CD4-positive, alpha-beta memory T cell (primary cell): ENCODE measurements at regions not wholly inside any gene's neighbourhood (a gene's known extent, or its start where the extent isn't known, plus 50 kb on each side); places are given as distances from the start of the nearest gene placed in this dataset.
"Not testable (repeated sequence)": the region's sequence is repeated elsewhere in the genome, so short reads cannot be mapped to it uniquely, and the experiment has no call there.

Experiments used
- CTCF ChIA-PET: fragments of 350-600 bp; sonication (Branson Sonifier 250); formaldehyde crosslinking; loops from one replicate; lab custom pipeline; 2021; ENCODE audit warnings: inconsistent platforms; ENCODE audit not compliant: partially characterized antibody; lab: Charles Lee
- POLR2A ChIA-PET: fragments of 350-600 bp; sonication (Branson Sonifier 250); formaldehyde crosslinking; loops from one replicate; lab custom pipeline; 2021; ENCODE audit not compliant: partially characterized antibody; lab: Charles Lee
- DNase-seq, 5 donors: peaks; one replicate each; pipeline versions ENCODE4 v3.0.0 to v3.0.0-alpha.2; 2020 to 2022; ENCODE audit warnings: mixed read lengths in 1 of 5
- H3K27ac ChIP-seq: one replicate; pipeline ENCODE4 v1.7.0; 2013; ENCODE audit warnings: low read depth, low read length
- H3K27me3 ChIP-seq: 2 replicates; pipeline ENCODE4 v1.7.0; 2013; ENCODE audit warnings: mild to moderate bottlenecking, low read length, moderate library complexity; ENCODE audit not compliant: insufficient read depth
- H3K36me3 ChIP-seq: 2 replicates; pipeline ENCODE4 v1.7.0; 2013; ENCODE audit warnings: mild to moderate bottlenecking, low read length, moderate library complexity; ENCODE audit not compliant: insufficient read depth
- H3K4me1 ChIP-seq: 2 replicates; pipeline ENCODE4 v1.7.0; 2013; ENCODE audit warnings: mild to moderate bottlenecking, low read length, moderate library complexity; ENCODE audit not compliant: insufficient read depth
- H3K4me3 ChIP-seq, 2 donors: one replicate each; pipeline ENCODE4 v1.7.0; 2013; ENCODE audit warnings: low read length in 2 of 2, mild to moderate bottlenecking in 1 of 2
- H3K9me3 ChIP-seq, 2 donors: one replicate each; pipeline ENCODE4 v1.7.0; 2013; ENCODE audit warnings: low read length in 2 of 2, control low read depth in 1 of 2; ENCODE audit not compliant: control insufficient read depth in 1 of 2
- H3K27ac Mint-ChIP-seq, 7 donors: one replicate each; pipeline ENCODE4 v1.8.0; 2020 to 2021; ENCODE audit warnings: mixed read lengths in 7 of 7, mild to moderate bottlenecking in 6 of 7, inconsistent platforms in 3 of 7, moderate library complexity in 3 of 7
- H3K27me3 Mint-ChIP-seq, 2 donors: one replicate each; pipeline ENCODE4 v1.8.0; 2020 to 2021; ENCODE audit warnings: mixed read lengths in 2 of 2
- H3K36me3 Mint-ChIP-seq, 2 donors: one replicate each; pipeline ENCODE4 v1.8.0; 2020 to 2021; ENCODE audit warnings: mixed read lengths in 2 of 2, inconsistent platforms in 1 of 2, mild to moderate bottlenecking in 1 of 2
- H3K4me1 Mint-ChIP-seq, 4 donors: one replicate each; pipeline ENCODE4 v1.8.0; 2020 to 2021; ENCODE audit warnings: mixed read lengths in 4 of 4, mild to moderate bottlenecking in 1 of 4
- H3K4me3 Mint-ChIP-seq, 8 donors: one replicate each; pipeline ENCODE4 v1.8.0; 2020 to 2021; ENCODE audit warnings: mixed read lengths in 8 of 8, mild to moderate bottlenecking in 7 of 8, moderate library complexity in 6 of 8, inconsistent platforms in 3 of 8
- H3K9me3 Mint-ChIP-seq, 8 donors: one replicate each; pipeline ENCODE4 v1.8.0; 2020 to 2021; ENCODE audit warnings: mixed read lengths in 8 of 8, mild to moderate bottlenecking in 5 of 8, inconsistent platforms in 3 of 8, moderate library complexity in 1 of 8
- intact Hi-C: fragments of 100-400 bp; cut with micrococcal nuclease; formaldehyde crosslinking; loops from one replicate; pipeline ENCODE4 v1.15.1; 2023

DNA sequence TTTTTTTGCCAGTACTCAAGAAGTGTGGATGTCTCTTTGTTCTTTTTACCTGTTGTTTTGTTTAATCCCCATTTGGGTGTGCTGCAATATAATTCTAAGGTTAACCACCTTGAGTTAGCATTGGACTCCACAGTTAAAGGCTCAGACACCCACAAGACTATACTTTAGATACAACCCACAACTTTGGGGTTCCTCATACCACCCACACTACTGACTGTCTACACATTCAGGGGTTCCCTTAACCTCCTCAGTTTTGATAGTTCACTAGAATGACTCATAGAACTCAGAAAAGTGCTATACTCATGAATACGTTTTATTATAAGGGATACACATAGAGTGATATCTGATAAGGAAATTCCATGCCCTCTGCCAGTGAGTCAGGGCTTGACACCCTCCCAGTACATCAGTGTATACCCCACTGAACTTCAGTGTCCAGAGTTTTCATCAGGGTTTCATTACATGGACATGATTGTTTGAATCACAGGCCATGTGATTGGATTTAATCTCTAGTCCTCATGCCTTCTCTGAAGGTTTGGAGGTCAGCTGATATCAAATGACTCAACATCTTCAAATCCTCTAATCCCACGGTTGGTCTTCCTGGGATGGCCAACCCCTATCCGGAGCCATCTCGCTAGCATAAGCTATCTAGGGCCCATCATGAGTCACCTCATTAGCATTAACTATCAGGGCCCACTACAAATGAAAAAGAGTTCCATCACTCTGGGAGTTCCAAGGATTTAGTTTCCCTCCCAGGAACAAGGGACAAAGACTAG is 357.7 kb upstream of the EMCN start:
- Mint-ChIP-seq H3K27ac (no peak overlapping the region), H3K36me3 (no peaks in the 10 kb centered on the region), H3K27me3 (no peaks in the 10 kb centered on the region), H3K9me3 (peaks cover 0 to 1% (median 0%) of the 10 kb centered on the region in 8 donors), H3K4me3 (no peak overlapping the region), H3K4me1 (no peaks in the 10 kb centered on the region)
- H3K36me3 ChIP-seq = no peaks in the 10 kb centered on the region
- intact Hi-C loops = no loop called here
- H3K4me3 ChIP-seq = no peak overlapping the region
- no peak for DNase-seq
- ChIA-PET POLR2A (no interaction called here), CTCF (no interaction called here)
- no peaks in the 10 kb centered on the region for H3K9me3 ChIP-seq
- no peaks in the 10 kb centered on the region for H3K27me3 ChIP-seq
- H3K27ac ChIP-seq = no peak overlapping the region
- no peaks in the 10 kb centered on the region for H3K4me1 ChIP-seq

DNA sequence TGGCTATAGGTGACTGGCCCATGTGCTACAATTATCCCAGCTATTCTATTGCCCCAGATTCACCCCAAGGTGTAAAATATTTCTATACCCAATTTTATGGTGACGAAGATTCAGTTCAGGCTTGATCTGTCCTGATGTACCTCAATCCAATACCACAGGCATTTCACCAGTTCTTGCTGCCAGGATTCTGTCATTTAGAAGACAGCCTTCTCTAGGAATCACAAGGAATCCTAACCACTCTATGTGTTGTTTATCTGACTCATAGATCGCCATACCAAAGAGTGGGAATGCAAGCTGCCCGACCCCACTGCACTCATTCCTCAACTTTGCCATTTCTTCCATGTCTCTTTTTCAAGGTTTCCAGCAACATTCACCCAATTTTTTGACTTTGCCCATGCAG is 355.0 kb upstream of the EMCN start:
- H3K4me1 ChIP-seq = no peaks in the 10 kb centered on the region
- no peak overlapping the region for H3K4me3 Mint-ChIP-seq
- H3K27me3 ChIP-seq = no peaks in the 10 kb centered on the region
- H3K4me1 Mint-ChIP-seq = no peaks in the 10 kb centered on the region
- ChIA-PET POLR2A (no interaction called here), CTCF (no interaction called here)
- no peaks in the 10 kb centered on the region for H3K9me3 ChIP-seq
- intact Hi-C loops = no loop called here
- no peaks in the 10 kb centered on the region for H3K27me3 Mint-ChIP-seq
- H3K27ac Mint-ChIP-seq = no peak overlapping the region
- no peak overlapping the region for H3K4me3 ChIP-seq
- H3K27ac ChIP-seq = no peak overlapping the region
- H3K36me3 Mint-ChIP-seq = no peaks in the 10 kb centered on the region
- no peak for DNase-seq
- no peaks in the 10 kb centered on the region for H3K36me3 ChIP-seq
- H3K9me3 Mint-ChIP-seq = peaks cover 0 to 2% (median 0%) of the 10 kb centered on the region in 8 donors

DNA sequence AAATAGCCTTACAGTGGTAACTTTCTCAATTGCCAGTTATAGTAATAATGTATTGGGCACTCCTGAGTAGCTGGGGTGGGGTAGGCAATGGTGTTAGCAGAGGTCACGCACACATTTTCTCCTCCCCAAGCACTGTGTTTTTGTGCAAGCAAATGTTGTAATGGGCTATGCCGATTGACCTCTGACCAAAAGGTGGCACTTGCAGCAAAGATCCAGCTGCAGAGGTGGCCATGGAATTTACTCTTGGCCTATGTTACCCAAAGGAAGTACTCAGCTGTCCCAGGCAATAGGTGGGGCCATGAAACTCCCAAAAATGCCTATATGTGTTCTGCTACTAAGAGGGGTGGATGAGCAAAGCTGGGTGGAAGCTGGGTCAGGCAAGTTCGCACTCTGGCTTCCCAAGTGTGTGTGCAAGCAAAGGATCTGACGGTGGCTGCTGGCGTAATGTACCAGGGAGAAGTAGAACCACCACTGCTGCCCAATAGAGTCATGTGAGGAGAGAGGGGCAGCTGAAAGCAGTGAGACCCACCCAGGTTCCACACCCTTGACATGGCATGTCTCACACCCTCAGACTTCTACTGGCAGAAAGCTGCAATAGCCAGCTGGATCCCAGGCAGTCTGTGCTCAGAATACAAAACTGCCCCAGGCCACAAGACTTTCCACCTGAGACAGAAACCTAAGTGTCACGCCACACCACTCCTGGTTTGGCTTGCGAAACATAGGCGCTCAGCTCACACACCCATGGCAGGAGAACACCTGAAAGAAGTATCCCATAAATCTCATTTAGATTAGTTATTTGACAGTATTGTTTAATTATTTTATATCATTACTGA is 353.3 kb upstream of the EMCN start:
- CTCF ChIA-PET = interaction anchor here (0.6 kb wide), 1 partner anchor 663 kb away, joined by 3 read pairs; no protein-coding TSS in a partner anchor
- Histone ChIP-seq H3K4me3 (no peak overlapping the region), H3K27ac (no peak overlapping the region), H3K9me3 (no peaks in the 10 kb centered on the region), H3K27me3 (no peaks in the 10 kb centered on the region), H3K36me3 (no peaks in the 10 kb centered on the region), H3K4me1 (no peaks in the 10 kb centered on the region)
- Mint-ChIP-seq H3K27me3 (peaks cover 0 to 4% of the 10 kb centered on the region in 2 donors), H3K9me3 (peaks cover 0 to 10% (median 4%) of the 10 kb centered on the region in 8 donors), H3K4me3 (no peak overlapping the region), H3K36me3 (peaks cover 0 to under 1% of the 10 kb centered on the region in 2 donors), H3K27ac (no peak overlapping the region), H3K4me1 (no peaks in the 10 kb centered on the region)
- DNase-seq = no peak
- POLR2A ChIA-PET = no interaction called here
- intact Hi-C loops = no loop called here

DNA sequence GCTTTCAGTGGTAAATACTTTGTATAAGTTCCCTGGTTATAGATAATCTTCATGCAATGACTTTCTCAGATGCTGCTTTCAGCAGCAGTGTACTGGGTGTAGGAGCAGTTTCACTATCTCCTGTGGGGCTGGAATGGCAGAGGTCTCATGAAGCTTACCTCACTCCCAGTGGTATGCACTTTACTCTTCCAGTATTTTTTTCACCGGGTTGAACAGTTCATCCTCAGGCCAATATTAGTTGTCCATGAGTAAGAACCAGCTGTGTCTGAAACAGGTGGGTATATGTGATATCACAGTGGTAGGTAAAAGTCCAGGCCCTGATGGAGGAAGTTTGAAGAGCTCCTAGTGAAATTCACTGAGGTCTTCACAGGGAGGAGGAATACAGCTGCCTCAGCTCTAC is 351.5 kb upstream of the EMCN start:
- CTCF ChIA-PET = no interaction called here
- Histone ChIP-seq H3K4me3 (no peak overlapping the region), H3K27me3 (no peaks in the 10 kb centered on the region)

DNA sequence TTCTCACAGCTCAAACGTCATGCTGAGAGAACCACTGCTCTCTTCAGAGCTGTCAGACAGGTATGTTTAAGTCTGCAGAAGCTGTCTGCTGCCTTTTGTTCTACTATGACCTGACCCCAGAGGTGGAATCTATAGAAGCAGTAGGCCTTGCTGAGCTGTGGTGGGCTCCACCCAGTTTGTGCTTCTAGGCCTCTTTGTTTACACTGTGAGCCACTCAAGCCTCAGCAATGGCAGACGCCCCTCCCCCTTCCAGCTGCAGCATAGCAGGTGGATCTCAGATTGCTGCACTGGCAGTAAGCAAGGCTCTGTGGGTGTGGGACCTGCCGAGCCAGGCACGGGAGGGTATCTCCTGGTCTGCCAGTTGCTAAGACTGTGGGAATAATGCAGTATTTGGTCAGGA is 350.5 kb upstream of the EMCN start:
- H3K4me3 Mint-ChIP-seq, DNase-seq, H3K27me3 Mint-ChIP-seq, POLR2A ChIA-PET, H3K27me3 ChIP-seq, H3K36me3 ChIP-seq, CTCF ChIA-PET, H3K36me3 Mint-ChIP-seq, H3K4me1 Mint-ChIP-seq, H3K4me1 ChIP-seq, H3K4me3 ChIP-seq, H3K27ac ChIP-seq, H3K27ac Mint-ChIP-seq, H3K9me3 ChIP-seq, intact Hi-C loops: not testable (repeated sequence)
- H3K9me3 Mint-ChIP-seq = peaks cover 3 to 23% (median 15%) of the 10 kb centered on the region in 8 donors

More for the DNA sequence above, 351.5 kb upstream of the EMCN start:
- Histone ChIP-seq H3K27ac (no peak overlapping the region), H3K36me3 (no peaks in the 10 kb centered on the region), H3K9me3 (no peaks in the 10 kb centered on the region), H3K4me1 (no peaks in the 10 kb centered on the region)
- POLR2A ChIA-PET = no interaction called here
- intact Hi-C loops = no loop called here
- H3K4me3 Mint-ChIP-seq = no peak overlapping the region
- H3K27ac Mint-ChIP-seq = no peak overlapping the region
- no peak for DNase-seq
- H3K9me3 Mint-ChIP-seq = peaks cover under 1 to 18% (median 9%) of the 10 kb centered on the region in 8 donors
- H3K4me1 Mint-ChIP-seq = no peaks in the 10 kb centered on the region
- peaks cover 0 to 6% of the 10 kb centered on the region in 2 donors for H3K36me3 Mint-ChIP-seq
- peaks cover 6 to 7% of the 10 kb centered on the region in 2 donors for H3K27me3 Mint-ChIP-seq

DNA sequence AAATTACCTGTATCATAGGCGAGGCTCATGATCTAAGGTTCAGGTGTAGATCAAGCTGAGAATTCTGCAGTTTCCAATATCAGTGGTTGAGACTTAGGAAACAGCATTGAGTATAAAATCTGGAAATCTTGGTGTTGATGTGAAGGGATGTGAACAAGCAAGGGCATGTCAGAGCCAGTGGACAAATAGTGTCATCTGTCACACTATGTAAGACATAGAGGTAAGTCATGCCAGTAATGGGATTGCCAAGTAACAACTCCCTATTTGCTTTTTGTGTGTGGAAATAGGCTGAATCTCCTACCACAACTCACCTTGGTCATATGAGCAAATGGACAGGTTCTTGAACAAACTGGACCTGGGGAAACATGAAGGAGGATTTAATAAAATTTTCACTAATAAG is 334.5 kb upstream of the EMCN start:
- no peak overlapping the region for H3K27ac ChIP-seq
- H3K9me3 Mint-ChIP-seq = peaks cover 0 to 4% (median 0%) of the 10 kb centered on the region in 8 donors
- ChIA-PET CTCF (no interaction called here), POLR2A (no interaction called here)
- no peaks in the 10 kb centered on the region for H3K4me1 ChIP-seq
- peaks cover 0 to 1% of the 10 kb centered on the region in 2 donors for H3K27me3 Mint-ChIP-seq
- H3K9me3 ChIP-seq = no peaks in the 10 kb centered on the region
- no peak overlapping the region for H3K27ac Mint-ChIP-seq
- no peak for DNase-seq
- H3K4me3 ChIP-seq = no peak overlapping the region
- no peaks in the 10 kb centered on the region for H3K36me3 Mint-ChIP-seq
- intact Hi-C loops = no loop called here
- H3K4me3 Mint-ChIP-seq = no peak overlapping the region
- H3K36me3 ChIP-seq = no peaks in the 10 kb centered on the region
- H3K27me3 ChIP-seq = no peaks in the 10 kb centered on the region
- peaks cover 0 to 2% (median 0%) of the 10 kb centered on the region in 4 donors for H3K4me1 Mint-ChIP-seq

DNA sequence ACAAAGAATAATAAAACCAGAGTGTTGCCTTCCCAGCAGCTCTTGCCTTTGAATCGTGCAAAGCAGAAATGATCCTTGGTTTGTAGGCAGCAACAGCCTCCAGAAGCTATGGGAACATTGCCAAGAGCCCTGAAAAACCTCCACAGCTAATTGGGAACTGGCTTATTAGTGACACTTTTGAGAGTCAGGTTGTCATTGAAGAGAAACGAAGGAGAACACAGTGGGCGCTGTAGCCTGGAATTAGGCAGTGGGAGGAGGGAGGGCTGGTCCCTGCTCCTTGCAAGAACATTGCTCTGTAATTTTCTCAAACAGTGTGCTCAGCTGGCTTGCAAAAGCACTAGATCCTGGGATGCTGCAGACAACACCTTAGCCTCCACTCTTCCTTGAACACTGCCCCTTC is 331.5 kb upstream of the EMCN start:
- ChIA-PET POLR2A (no interaction called here), CTCF (interaction anchor here (0.6 to 2.5 kb wide), 11 partner anchors 9 to 1582 kb away, joined by 3 to 10 read pairs (median 4); no protein-coding TSS in a partner anchor)
- intact Hi-C loops = loop anchor here (1.0 to 10.0 kb wide), 3 partner anchors 175 to 498 kb away; partner anchors contain the start of gene PPP3CA
- Mint-ChIP-seq H3K4me1 (peaks cover 0 to 2% (median 0%) of the 10 kb centered on the region in 4 donors), H3K9me3 (peaks cover 0 to 2% (median 0%) of the 10 kb centered on the region in 8 donors), H3K4me3 (no peak overlapping the region), H3K27me3 (no peaks in the 10 kb centered on the region), H3K27ac (no peak overlapping the region), H3K36me3 (no peaks in the 10 kb centered on the region)
- Histone ChIP-seq H3K4me1 (no peaks in the 10 kb centered on the region), H3K27me3 (no peaks in the 10 kb centered on the region), H3K36me3 (no peaks in the 10 kb centered on the region), H3K4me3 (no peak overlapping the region), H3K9me3 (no peaks in the 10 kb centered on the region), H3K27ac (no peak overlapping the region)
- no peak for DNase-seq
